ENCODE measurements at regions not wholly inside any gene's neighbourhood (a gene's known extent, or its start where the extent isn't known, plus 50 kb on each side); places are given as distances from the start of the nearest gene placed in this dataset.

DNA sequence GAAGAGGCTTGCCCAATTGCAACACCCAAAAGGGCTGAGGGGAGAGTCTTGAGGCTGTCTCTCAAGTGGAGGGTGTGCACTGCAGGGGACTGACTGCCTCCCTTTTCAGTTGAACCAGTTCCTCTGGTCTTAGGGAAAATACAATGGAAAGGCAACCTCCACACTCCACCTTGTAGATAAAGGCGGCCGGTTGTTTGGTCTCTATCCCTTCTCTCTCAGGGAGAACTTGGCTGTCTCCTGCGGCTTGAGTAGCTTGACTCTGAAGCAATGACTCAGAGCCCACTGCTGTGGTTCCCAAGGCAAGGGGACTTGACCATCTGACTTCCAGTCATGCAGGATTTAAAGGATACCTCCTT is 143.2 kb upstream of the UMPS start:
- Histone ChIP-seq H3K27ac (peak overlapping the region; percentile 80 to 92 (median 87)), H3K4me3 (peak overlapping the region in 2 of 4 donors; percentile 58 to 73), H3K4me1 (peaks cover 22 to 71% (median 55%) of the 10 kb centered on the region in 4 donors), H3K9me3 (no peaks in the 10 kb centered on the region), H3K27me3 (peaks cover 0 to 24% (median 0%) of the 10 kb centered on the region in 3 donors), H3K36me3 (no peaks in the 10 kb centered on the region)
- intact Hi-C loops (cut with DNase I; ENCODE audit: low total_unique reads): no loop called here
- 34 to 79% (median 38%) methylated on average over 3 of the region's 3 CpGs for WGBS, 5 donors
- DNase-seq: peak; percentile 71 to 85
- TF ChIP-seq POLR2AphosphoS5 (IDR thresholded peaks at IDR 0.05) (peak in 2 of 3 donors; percentile 74 to 81), EP300 (IDR thresholded peaks at IDR 0.05) (no peak), POLR2A (IDR thresholded peaks at IDR 0.05) (no peak)
- TF ChIP-seq, protein P1, sequence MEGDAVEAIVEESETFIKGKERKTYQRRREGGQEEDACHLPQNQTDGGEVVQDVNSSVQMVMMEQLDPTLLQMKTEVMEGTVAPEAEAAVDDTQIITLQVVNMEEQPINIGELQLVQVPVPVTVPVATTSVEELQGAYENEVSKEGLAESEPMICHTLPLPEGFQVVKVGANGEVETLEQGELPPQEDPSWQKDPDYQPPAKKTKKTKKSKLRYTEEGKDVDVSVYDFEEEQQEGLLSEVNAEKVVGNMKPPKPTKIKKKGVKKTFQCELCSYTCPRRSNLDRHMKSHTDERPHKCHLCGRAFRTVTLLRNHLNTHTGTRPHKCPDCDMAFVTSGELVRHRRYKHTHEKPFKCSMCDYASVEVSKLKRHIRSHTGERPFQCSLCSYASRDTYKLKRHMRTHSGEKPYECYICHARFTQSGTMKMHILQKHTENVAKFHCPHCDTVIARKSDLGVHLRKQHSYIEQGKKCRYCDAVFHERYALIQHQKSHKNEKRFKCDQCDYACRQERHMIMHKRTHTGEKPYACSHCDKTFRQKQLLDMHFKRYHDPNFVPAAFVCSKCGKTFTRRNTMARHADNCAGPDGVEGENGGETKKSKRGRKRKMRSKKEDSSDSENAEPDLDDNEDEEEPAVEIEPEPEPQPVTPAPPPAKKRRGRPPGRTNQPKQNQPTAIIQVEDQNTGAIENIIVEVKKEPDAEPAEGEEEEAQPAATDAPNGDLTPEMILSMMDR (IDR thresholded peaks at IDR 0.05): no peak

DNA sequence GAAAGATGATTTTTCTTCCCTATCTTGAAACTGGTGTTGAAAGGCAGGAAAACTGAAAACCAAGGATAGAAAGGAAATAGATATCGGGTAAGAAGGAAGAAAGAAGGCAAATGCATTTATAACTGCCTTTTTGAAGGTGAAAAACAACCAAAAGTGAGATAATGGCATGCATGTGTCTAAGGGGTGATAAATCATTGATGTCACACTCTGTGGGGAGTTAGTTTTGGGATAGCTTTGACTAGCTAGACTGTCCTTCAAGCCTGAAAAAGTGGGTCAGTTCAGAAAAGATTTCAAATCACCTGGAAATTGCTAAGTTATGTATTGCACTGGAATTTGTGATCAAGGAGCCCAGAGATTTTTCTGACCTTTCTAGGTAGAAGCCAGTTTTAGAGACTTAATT is 142.2 kb upstream of the UMPS start:
- Histone ChIP-seq H3K4me1 (peaks cover 23 to 78% (median 63%) of the 10 kb centered on the region in 4 donors), H3K36me3 (no peaks in the 10 kb centered on the region), H3K4me3 (no peak overlapping the region), H3K27me3 (peaks cover 0 to 24% (median 0%) of the 10 kb centered on the region in 3 donors), H3K9me3 (no peaks in the 10 kb centered on the region), H3K27ac (peak overlapping the region in 4 of 5 donors; percentile 80 to 92 (median 88))
- intact Hi-C loops (cut with DNase I; ENCODE audit: low total_unique reads): no loop called here
- no peak for DNase-seq
- TF ChIP-seq EP300 (IDR thresholded peaks at IDR 0.05) (no peak), POLR2AphosphoS5 (IDR thresholded peaks at IDR 0.05) (no peak), POLR2A (IDR thresholded peaks at IDR 0.05) (no peak)
- TF ChIP-seq, protein P1 (IDR thresholded peaks at IDR 0.05): no peak
- 47 to 70% (median 63%) methylated on average over 1 of the region's 1 CpG for WGBS, 5 donors

DNA sequence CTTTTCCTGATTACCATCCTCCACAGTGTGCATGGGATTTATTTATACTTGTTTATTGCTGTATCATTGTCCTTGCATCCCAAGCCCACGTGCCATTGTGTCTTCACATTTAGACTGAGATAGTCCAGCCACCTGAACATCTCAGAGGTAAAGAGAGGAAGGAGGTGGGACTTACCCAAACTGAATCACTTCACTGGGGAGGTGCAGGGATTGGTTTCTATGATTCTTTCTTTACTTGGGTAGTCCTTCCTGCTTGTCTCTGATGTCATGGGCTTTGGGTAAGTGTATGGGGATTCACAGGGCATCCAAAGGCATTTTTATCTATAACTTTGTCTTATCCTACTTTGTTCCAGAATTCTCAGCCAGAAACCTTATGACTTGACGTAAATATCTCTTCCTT is 141.5 kb upstream of the UMPS start:
- no peak for DNase-seq
- H3K27ac ChIP-seq: peak overlapping the region in 1 of 5 donors; percentile 89
- H3K9me3 ChIP-seq: no peaks in the 10 kb centered on the region
- WGBS, 5 donors: 82 to 96% (median 94%) methylated on average over 2 of the region's 2 CpGs
- H3K27me3 ChIP-seq: peaks cover 0 to 24% (median 0%) of the 10 kb centered on the region in 3 donors
- TF ChIP-seq POLR2AphosphoS5 (IDR thresholded peaks at IDR 0.05) (no peak), EP300 (IDR thresholded peaks at IDR 0.05) (no peak)
- H3K4me1 ChIP-seq: peaks cover 31 to 82% (median 66%) of the 10 kb centered on the region in 4 donors
- no peaks in the 10 kb centered on the region for H3K36me3 ChIP-seq
- H3K4me3 ChIP-seq: no peak overlapping the region
- intact Hi-C loops (cut with DNase I; ENCODE audit: low total_unique reads): no loop called here

DNA sequence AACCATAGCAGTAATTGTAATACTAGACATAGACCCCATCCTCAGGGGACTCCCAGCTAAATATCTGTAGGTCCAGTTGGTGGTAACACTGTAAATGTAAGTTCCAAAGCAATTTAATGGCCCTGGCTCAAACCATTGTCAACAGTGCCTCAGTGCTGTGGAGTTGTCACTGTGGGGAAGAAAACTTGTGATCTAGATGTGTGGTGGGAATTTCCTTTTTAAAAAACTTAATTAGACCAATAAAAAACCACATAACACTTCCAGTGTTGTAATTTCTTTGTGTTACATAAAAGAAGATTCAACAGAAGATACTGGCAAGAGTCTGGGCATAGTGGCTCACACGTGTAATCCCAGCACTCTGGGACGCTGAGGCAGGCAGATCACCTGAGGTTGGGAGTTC is 138.6 kb upstream of the UMPS start:
- H3K4me3 ChIP-seq: no peak overlapping the region
- H3K36me3 ChIP-seq: no peaks in the 10 kb centered on the region
- WGBS, 5 donors: 54 to 83% (median 64%) methylated on average over 2 of the region's 2 CpGs
- H3K4me1 ChIP-seq: peaks cover 32 to 84% (median 60%) of the 10 kb centered on the region in 4 donors
- H3K27me3 ChIP-seq: peaks cover 0 to 1% (median 0%) of the 10 kb centered on the region in 3 donors
- H3K9me3 ChIP-seq: no peaks in the 10 kb centered on the region
- intact Hi-C loops (cut with DNase I; ENCODE audit: low total_unique reads): no loop called here
- peak overlapping the region; percentile 69 to 83 (median 79) for H3K27ac ChIP-seq
- no peak for TF ChIP-seq POLR2AphosphoS5 (IDR thresholded peaks at IDR 0.05)
- no peak for TF ChIP-seq POLR2A (IDR thresholded peaks at IDR 0.05)
- TF ChIP-seq, protein P1 (IDR thresholded peaks at IDR 0.05): no peak
- TF ChIP-seq EP300 (IDR thresholded peaks at IDR 0.05): no peak
- DNase-seq: no peak

DNA sequence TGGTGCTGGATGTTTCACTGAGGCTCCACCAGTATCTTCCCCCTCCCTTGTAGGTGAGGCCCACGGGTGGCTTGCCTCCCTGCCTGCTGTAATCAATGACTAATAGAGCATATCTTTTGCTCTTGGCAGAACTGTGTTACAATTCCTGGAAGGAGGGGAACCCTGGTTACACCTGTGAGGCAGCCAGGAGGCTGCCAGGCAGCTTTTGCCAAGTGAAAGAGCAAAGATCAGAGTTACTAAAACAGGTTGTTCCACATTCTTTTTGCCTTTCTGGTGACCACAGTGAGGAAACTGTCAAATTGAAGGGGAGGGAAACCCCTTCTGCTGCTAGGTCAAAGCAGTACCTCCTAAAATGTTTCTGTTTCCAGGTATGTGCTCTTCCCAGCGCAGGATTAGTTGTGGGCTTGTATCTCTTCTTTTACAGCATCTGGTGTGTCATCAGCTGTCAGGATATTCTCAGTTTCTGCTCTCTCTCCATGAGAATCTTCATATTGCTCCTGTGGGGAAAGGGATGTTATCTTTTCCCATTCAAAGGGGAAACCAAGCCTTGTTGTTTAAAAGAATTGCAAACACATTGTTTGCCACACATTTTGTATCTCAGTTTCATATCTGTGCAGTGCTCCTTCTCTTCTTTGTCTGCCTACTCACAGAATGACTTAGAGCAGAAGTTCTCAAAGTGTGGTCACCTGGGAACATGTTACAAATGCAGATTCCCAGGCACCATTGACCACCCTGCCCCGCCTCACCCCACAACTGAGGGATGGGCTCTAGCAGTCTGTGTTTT is 137.4 kb upstream of the UMPS start:
- H3K9me3 ChIP-seq: no peaks in the 10 kb centered on the region
- peak; percentile 6 to 90 (median 79) for TF ChIP-seq POLR2AphosphoS5 (IDR thresholded peaks at IDR 0.05)
- TF ChIP-seq, protein P1 (IDR thresholded peaks at IDR 0.05): no peak
- H3K36me3 ChIP-seq: no peaks in the 10 kb centered on the region
- H3K27ac ChIP-seq: peak overlapping the region; percentile 69 to 90 (median 80)
- H3K4me1 ChIP-seq: peaks cover 26 to 82% (median 61%) of the 10 kb centered on the region in 4 donors
- H3K4me3 ChIP-seq: no peak overlapping the region
- H3K27me3 ChIP-seq: no peaks in the 10 kb centered on the region
- WGBS, 5 donors: 31 to 62% (median 39%) methylated on average over 3 of the region's 3 CpGs
- peak; percentile 87 to 91 for DNase-seq
- intact Hi-C loops (cut with DNase I; ENCODE audit: low total_unique reads): no loop called here

Data from stomach (tissue), 8 donors.